ENCODE measurements at regions not wholly inside any gene's neighbourhood (a gene's known extent, or its start where the extent isn't known, plus 50 kb on each side); places are given as distances from the start of the nearest gene placed in this dataset.

- Mint-ChIP-seq H3K27ac (ENCODE audit: unreplicated experiment) (no peak overlapping the region), H3K36me3 (ENCODE audit: unreplicated experiment) (peaks cover 7% of the 10 kb centered on the region), H3K4me1 (ENCODE audit: low read depth, unreplicated experiment) (peaks cover 6% of the 10 kb centered on the region), H3K9me3 (ENCODE audit: unreplicated experiment) (no peaks in the 10 kb centered on the region), H3K27me3 (ENCODE audit: unreplicated experiment) (no peaks in the 10 kb centered on the region), H3K4me3 (ENCODE audit: unreplicated experiment) (no peak overlapping the region)
- TF ChIP-seq CTCF (IDR thresholded peaks at IDR 0.05; ENCODE audit: partially characterized antibody, unreplicated experiment): no peak
- no peak for DNase-seq
Observed at GRCh38 chr14:89519040-89519439, 102.0 kb upstream of the FOXN3 start.

GRCh38 chr14:89516173-89516572 lies 99.1 kb upstream of the FOXN3 start:
- no peaks in the 10 kb centered on the region for H3K9me3 Mint-ChIP-seq (ENCODE audit: unreplicated experiment)

GRCh38 chr14:89514601-89515000 lies 97.6 kb upstream of the FOXN3 start:
- Mint-ChIP-seq H3K27me3 (ENCODE audit: unreplicated experiment) (peaks cover 3% of the 10 kb centered on the region), H3K36me3 (ENCODE audit: unreplicated experiment) (peaks cover 13% of the 10 kb centered on the region), H3K9me3 (ENCODE audit: unreplicated experiment) (peaks cover 2% of the 10 kb centered on the region), H3K4me1 (ENCODE audit: low read depth, unreplicated experiment) (peaks cover 6% of the 10 kb centered on the region), H3K4me3 (ENCODE audit: unreplicated experiment) (no peak overlapping the region), H3K27ac (ENCODE audit: unreplicated experiment) (no peak overlapping the region)
- no peak for DNase-seq
- no peak for TF ChIP-seq CTCF (IDR thresholded peaks at IDR 0.05; ENCODE audit: partially characterized antibody, unreplicated experiment)

More at GRCh38 chr14:89516173-89516572, 99.1 kb upstream of the FOXN3 start:
- Mint-ChIP-seq H3K27me3 (ENCODE audit: unreplicated experiment) (peaks cover 2% of the 10 kb centered on the region), H3K4me3 (ENCODE audit: unreplicated experiment) (no peak overlapping the region), H3K36me3 (ENCODE audit: unreplicated experiment) (peaks cover 15% of the 10 kb centered on the region), H3K4me1 (ENCODE audit: low read depth, unreplicated experiment) (peaks cover 6% of the 10 kb centered on the region), H3K27ac (ENCODE audit: unreplicated experiment) (no peak overlapping the region)
- no peak for TF ChIP-seq CTCF (IDR thresholded peaks at IDR 0.05; ENCODE audit: partially characterized antibody, unreplicated experiment)
- DNase-seq: no peak

GRCh38 chr14:89509891-89510290 lies 92.9 kb upstream of the FOXN3 start:
- H3K27me3 Mint-ChIP-seq (ENCODE audit: unreplicated experiment): peaks cover 8% of the 10 kb centered on the region
- H3K9me3 Mint-ChIP-seq (ENCODE audit: unreplicated experiment): peaks cover 2% of the 10 kb centered on the region
- H3K4me3 Mint-ChIP-seq (ENCODE audit: unreplicated experiment): no peak overlapping the region
- peak overlapping the region; percentile 16 for H3K27ac Mint-ChIP-seq (ENCODE audit: unreplicated experiment)
- peaks cover 13% of the 10 kb centered on the region for H3K36me3 Mint-ChIP-seq (ENCODE audit: unreplicated experiment)
- DNase-seq: no peak
- no peak for TF ChIP-seq CTCF (IDR thresholded peaks at IDR 0.05; ENCODE audit: partially characterized antibody, unreplicated experiment)
- peaks cover 15% of the 10 kb centered on the region for H3K4me1 Mint-ChIP-seq (ENCODE audit: low read depth, unreplicated experiment)

GRCh38 chr14:89508863-89509262 lies 91.8 kb upstream of the FOXN3 start:
- Mint-ChIP-seq H3K27me3 (ENCODE audit: unreplicated experiment) (peaks cover 8% of the 10 kb centered on the region), H3K9me3 (ENCODE audit: unreplicated experiment) (peaks cover 2% of the 10 kb centered on the region), H3K4me3 (ENCODE audit: unreplicated experiment) (no peak overlapping the region), H3K36me3 (ENCODE audit: unreplicated experiment) (peaks cover 13% of the 10 kb centered on the region), H3K27ac (ENCODE audit: unreplicated experiment) (no peak overlapping the region), H3K4me1 (ENCODE audit: low read depth, unreplicated experiment) (peaks cover 22% of the 10 kb centered on the region)
- no peak for DNase-seq
- TF ChIP-seq CTCF (IDR thresholded peaks at IDR 0.05; ENCODE audit: partially characterized antibody, unreplicated experiment): no peak

All from glutamatergic neuron (in vitro differentiated cells).